NCI-H1105 treated with DMSO at 0.1 percent for 48 hours (cell line): ENCODE measurements at regions not wholly inside any gene's neighbourhood (a gene's known extent, or its start where the extent isn't known, plus 50 kb on each side); places are given as distances from the start of the nearest gene placed in this dataset.
"Not testable (repeated sequence)": the region's sequence is repeated elsewhere in the genome, so short reads cannot be mapped to it uniquely, and the experiment has no call there.

ENCODE experiments used
- DNase-seq: peaks from one replicate; lab custom pipeline; 2025; lab: John Stamatoyannopoulos, UW

DNA sequence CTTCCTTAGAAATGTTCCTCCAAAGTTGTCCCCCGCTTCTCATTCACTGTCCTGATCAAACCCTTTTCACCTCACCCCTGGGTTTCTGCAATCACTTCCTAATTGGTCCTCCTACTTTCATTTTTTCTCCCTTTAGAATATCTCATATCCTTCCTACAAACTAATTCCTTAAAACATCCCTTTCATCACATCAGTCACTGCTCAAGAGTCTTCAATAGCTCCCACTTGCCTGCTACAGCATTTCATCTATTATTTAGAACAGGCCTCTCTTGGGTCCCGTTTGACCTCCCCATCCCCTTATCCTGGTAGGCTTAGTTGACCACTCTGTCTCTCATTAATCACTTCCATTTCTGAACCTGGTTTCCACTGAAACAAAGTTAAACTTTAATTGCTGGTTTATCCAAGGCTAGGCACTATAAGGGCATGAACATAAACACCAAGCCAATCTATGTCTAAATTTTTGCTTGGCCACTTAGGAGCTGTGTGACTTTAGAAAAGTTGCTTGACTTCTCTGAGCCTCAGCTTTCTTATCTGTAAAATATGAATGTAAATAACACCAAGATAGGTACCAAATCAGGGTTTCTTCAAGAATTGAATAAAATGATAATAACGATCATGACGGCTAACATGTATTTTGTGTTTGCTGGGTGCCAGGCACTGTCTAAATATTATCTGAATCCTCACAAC is 202.1 kb upstream of the WWC1 start:
- DNase-seq: no peak

- DNase-seq: no peak
Measured at GRCh38 chr5:168092209-168093185, 198.9 kb upstream of the WWC1 start.

DNA sequence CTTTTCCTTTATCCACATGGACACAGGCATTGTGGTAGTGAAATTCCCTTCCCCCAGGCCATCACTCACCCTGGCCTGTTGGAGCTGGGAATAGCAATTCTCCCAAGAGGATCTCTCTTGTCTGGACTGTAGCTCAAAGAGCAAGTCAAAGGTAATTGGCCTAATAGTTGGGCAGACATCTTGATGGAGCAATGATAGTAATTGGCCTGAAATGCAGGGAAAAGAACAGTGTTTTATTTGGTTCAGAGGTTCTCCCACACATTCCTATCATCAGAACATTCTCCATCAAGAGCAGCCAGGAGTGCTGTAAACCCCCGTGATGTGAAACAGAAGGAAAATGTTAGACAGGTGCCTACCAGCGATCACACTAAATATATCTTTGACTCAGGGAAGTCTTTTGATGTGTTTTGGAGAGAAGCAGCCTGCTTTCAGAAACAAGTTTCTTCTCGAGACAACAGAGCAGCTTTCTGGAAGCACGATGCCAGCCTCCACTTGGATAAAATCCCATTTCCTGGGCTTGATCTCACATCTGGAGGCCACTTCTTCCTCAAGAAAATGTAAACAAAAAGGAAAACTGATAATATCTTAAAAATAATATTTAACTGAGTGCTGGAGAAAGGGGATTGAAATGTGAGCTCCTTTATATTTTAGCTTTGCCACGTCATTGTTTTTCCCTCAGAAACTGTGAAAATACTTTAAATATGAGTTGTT is 198.1 kb upstream of the WWC1 start:
- no peak for DNase-seq

DNA sequence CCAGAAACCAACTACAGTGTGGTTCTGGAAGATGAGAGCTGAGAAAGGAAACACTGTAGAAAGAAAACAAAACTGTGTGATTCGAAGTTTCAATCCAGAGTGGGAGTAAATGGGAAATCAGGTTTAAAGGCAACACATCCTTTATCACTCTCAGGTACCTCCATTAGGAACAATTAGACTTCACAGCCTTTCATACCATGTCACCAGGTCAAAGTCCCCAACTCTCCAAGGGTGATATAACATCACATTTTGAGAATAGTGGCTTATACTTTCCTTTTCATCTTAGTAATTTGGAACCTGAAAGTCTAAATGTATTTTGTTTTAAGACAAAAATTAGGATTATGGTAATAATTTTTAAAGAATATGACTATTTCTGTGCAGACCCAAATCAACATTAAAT is 194.9 kb upstream of the WWC1 start:
- DNase-seq: no peak

GRCh38 chr5:168097876-168098653 is 193.4 kb upstream of the WWC1 start:
- DNase-seq: no peak

- no peak for DNase-seq
Measured at GRCh38 chr5:168101352-168101751, 190.1 kb upstream of the WWC1 start.

DNA sequence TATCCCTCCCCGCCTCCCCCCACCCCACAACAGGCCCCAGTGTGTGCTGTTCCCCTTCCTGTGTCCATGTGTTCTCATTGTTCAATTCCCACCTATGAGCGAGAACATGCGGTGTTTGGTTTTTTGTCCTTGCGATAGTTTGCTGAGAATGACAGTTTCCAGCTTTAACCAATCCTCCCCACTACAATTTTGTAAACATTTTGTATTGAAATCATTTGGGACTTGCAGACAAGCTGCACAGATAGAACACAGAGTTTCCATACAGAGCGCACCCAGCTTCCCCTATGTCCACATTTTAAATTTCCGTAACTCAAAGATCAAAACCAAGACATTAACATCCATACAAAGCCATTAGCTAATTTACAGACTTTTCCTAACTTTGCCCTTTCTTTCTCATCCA is 188.4 kb upstream of the WWC1 start:
- not testable (repeated sequence) for DNase-seq

GRCh38 chr5:168104350-168104749 is 187.1 kb upstream of the WWC1 start:
- no peak for DNase-seq

GRCh38 chr5:168104811-168105481 is 186.5 kb upstream of the WWC1 start:
- no peak for DNase-seq

DNA sequence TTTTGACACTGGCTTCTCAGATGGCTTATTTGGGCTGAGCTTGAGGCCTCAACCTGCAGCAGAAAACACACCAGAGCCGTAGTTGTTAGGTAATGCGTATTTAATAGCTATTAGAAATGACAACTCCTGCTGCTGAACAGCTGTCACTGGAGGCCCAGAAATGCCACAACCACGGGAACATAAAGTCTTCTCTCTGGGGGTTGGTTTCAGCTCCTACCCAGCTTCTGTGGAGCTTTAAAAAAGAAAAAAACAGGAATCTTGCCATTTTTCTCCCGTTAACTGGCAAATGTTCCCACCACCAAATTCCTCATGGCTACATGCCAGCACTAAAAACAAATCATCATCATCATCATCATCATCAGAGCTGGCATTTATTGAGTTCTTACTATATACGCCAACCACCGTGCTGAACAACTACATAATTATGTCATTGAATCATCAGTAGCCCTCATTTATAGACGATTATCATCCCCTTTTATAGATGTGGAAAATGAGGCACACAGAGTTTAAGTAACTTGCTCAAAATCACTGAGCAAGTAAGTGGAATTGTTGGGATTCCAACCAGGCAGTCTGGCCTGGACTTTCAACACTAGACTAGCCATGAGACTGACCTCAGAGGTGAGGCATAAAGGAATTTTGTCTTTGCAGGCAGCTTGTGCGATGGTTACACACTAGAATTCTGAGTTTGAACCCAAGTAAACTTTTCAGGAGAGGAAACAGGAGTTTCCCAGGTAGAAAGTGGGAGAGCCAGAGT is 185.3 kb upstream of the WWC1 start:
- no peak for DNase-seq

DNA sequence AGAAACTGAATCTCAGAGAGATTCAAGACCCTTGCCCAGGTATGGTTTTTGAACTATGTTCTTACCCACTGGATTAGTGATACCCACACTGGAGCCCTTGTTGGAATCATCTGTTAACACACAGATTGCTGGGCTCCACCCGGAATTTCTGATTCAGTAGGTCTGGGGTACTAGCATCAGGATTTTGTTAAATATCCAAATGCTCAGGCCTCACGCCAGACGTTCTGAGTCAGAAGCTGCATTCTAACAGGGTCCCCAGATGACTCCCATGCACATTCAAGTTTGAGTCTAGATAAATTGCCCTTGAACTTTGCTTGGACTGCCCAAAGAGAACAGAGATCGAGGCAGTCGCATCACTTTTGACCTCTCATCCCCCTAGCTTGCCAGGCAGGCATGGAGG is 182.0 kb upstream of the WWC1 start:
- no peak for DNase-seq

DNA sequence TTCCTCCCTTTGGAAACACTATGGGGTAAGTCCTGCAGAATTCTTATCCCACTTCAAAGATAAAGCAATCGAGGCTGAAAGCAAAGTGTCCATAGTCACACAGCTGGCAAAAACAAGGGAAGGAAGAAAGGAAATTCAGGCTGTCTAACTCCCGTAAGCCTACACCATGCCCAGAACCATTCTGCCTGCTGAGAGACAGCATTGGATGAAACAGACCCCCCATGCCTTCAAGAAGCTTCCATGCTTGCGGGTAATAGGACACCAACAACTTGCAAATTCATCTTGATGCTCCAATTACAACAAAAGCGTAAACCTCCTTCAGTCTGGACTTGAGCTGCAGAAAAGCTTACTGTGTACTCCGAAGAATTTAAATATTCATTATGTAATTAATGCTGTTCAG is 181.1 kb upstream of the WWC1 start:
- no peak for DNase-seq

DNA sequence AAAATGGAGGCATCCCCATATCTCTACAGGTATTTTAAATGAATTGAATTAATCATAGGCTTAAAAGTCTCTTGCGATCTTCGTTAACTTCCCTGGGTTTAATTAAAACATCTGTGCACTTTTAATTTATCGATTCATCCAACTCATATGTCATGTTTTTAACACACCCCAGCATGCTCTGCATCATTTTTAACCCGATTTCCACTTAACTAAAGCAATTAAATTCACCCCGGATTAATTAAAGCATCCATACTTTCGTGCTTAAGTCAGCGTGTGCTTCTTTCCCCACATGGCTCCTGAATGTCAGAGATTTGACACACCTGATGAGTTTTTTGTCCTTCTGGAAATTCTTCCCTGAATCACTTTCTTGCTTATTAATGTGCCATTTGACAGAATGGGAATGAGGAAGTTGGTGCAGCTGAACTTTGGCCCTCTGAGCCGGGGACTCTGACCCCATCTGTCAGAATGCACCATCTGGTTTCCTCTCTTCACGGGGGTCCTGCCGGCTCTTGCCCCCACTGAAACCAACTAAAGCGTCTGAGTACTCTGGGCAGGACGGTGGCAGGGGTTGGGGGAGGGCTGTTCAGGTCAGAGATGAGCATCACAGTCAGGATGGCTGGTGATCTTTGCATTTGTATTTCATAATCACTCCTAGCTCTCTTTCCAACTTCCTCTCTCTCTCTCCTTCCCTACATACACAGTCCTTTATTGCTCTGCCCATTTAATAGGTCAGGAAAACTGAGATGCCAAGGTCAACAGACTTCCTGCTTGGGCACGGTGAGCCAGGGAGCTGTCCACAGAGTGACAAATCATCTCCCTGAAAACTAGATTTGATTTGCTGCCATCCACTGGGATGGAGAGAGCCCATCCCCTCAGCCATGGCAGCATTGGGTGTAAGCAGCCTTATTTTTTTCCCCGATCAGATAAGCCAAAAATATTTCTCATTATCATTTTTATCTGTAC is 180.3 kb upstream of the WWC1 start:
- no peak for DNase-seq

DNA sequence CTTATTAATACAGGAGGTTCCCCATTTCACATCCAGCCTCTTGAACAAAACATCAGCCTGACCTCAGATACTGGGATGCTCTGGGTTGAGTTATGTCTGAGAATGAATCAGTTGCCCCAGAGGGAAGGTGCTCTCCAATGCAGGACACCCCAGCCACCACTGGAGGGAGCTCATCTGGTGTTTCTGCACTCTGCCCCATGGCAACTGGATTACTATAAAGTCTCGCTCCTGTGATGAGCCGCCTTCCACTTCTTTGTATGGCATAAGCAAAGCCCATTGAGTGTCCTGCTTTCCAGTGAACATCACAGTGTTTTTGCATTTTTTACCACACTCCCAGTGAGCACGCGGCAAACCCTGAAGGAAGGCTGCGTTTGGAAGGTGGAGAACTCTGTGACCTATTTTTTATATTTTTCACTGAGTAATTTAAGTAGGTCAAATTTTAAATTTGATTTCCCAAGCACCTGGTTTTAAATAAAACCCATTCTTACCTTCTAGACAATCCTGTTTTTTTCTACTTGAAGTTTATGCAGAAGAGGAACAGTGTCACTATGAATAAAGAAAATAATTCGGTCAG is 176.9 kb upstream of the WWC1 start:
- DNase-seq: peak; percentile 6

DNA sequence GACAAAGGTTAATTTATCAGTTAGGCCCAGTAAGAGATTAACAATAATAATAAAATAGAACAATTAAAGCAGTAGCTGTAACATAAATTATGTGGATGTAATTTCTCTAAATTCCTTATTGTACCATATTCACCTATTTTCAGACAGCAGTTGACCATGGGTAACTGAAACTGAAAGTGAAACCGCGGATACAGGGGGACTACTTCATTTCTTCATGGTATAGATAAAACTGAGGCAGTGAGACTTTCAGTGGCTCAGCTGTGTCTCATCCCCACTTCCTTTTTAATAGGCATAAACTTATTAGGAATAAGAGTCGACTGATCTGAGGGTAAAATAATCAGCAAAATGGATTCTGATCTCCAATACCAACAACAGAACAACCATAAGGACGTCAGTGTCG is 174.0 kb upstream of the WWC1 start:
- no peak for DNase-seq

- no peak for DNase-seq
Measured at GRCh38 chr5:168118042-168118668, 173.3 kb upstream of the WWC1 start.

- DNase-seq: no peak
Measured at GRCh38 chr5:168120401-168121137, 170.9 kb upstream of the WWC1 start.

GRCh38 chr5:168121138-168121494 is 170.3 kb upstream of the WWC1 start:
- DNase-seq: no peak
